ENCODE measurements at regions not wholly inside any gene's neighbourhood (a gene's known extent, or its start where the extent isn't known, plus 50 kb on each side); places are given as distances from the start of the nearest gene placed in this dataset.

- TF ChIP-seq CTCF (IDR thresholded peaks at IDR 0.05), result no peak
- intact Hi-C loops (cut with DNase I), result no loop called here
Measured at GRCh38 chr11:27203077-27203647, 159.9 kb downstream of the CCDC34 start.

GRCh38 chr11:27201454-27202302, 161.1 kb downstream of the BBOX1 start:
- Histone ChIP-seq H3K27me3 (no peaks in the 10 kb centered on the region), H3K9me3 (no peaks in the 10 kb centered on the region), H3K27ac (no peak overlapping the region), H3K4me1 (peaks cover 0 to 3% of the 10 kb centered on the region in 2 donors), H3K36me3 (no peaks in the 10 kb centered on the region), H3K4me3 (no peak overlapping the region)
- intact Hi-C loops (cut with DNase I), result no loop called here
- DNase-seq (ENCODE audit: low spot score in 2 of 2), result peak in 1 of 2 donors; percentile 69
- no peak for TF ChIP-seq CTCF (IDR thresholded peaks at IDR 0.05)

More at GRCh38 chr11:27203077-27203647, 159.9 kb downstream of the CCDC34 start:
- Histone ChIP-seq H3K36me3 (no peaks in the 10 kb centered on the region), H3K27ac (no peak overlapping the region), H3K4me3 (no peak overlapping the region), H3K27me3 (no peaks in the 10 kb centered on the region), H3K4me1 (peaks cover 0 to 3% of the 10 kb centered on the region in 2 donors), H3K9me3 (no peaks in the 10 kb centered on the region)
- no peak for DNase-seq (ENCODE audit: low spot score in 2 of 2)

GRCh38 chr11:27200779-27201453, 160.3 kb downstream of the BBOX1 start:
- Histone ChIP-seq H3K27me3 (no peaks in the 10 kb centered on the region), H3K4me1 (peaks cover 0 to 3% of the 10 kb centered on the region in 2 donors), H3K9me3 (no peaks in the 10 kb centered on the region), H3K4me3 (no peak overlapping the region), H3K27ac (no peak overlapping the region), H3K36me3 (no peaks in the 10 kb centered on the region)
- no peak for DNase-seq (ENCODE audit: low spot score in 2 of 2)
- intact Hi-C loops (cut with DNase I), result no loop called here
- no peak for TF ChIP-seq CTCF (IDR thresholded peaks at IDR 0.05)

GRCh38 chr11:27196203-27196897, 155.7 kb downstream of the BBOX1 start:
- DNase-seq (ENCODE audit: low spot score in 2 of 2), result no peak
- no peak for TF ChIP-seq CTCF (IDR thresholded peaks at IDR 0.05)
- Histone ChIP-seq H3K4me1 (no peaks in the 10 kb centered on the region), H3K9me3 (no peaks in the 10 kb centered on the region), H3K4me3 (no peak overlapping the region), H3K36me3 (no peaks in the 10 kb centered on the region), H3K27ac (no peak overlapping the region), H3K27me3 (no peaks in the 10 kb centered on the region)
- intact Hi-C loops (cut with DNase I), result no loop called here

- H3K36me3 ChIP-seq, result no peaks in the 10 kb centered on the region
- intact Hi-C loops (cut with DNase I), result no loop called here
- H3K4me3 ChIP-seq, result no peak overlapping the region
- no peaks in the 10 kb centered on the region for H3K27me3 ChIP-seq
- no peaks in the 10 kb centered on the region for H3K9me3 ChIP-seq
- H3K4me1 ChIP-seq, result no peaks in the 10 kb centered on the region
- TF ChIP-seq CTCF (IDR thresholded peaks at IDR 0.05), result no peak
- no peak overlapping the region for H3K27ac ChIP-seq
- DNase-seq (ENCODE audit: low spot score in 2 of 2), result no peak
Measured at GRCh38 chr11:27195837-27196202, 155.2 kb downstream of the BBOX1 start.

Data from ascending aorta (tissue), 2 donors.